ENCODE measurements at regions not wholly inside any gene's neighbourhood (a gene's known extent, or its start where the extent isn't known, plus 50 kb on each side); places are given as distances from the start of the nearest gene placed in this dataset.

GRCh38 chr16:63596716-63597115 is 1525.1 kb downstream of the CDH11 start:
- Mint-ChIP-seq H3K27ac (no peak overlapping the region), H3K27me3 (no peaks in the 10 kb centered on the region), H3K36me3 (ENCODE audit: low read depth) (no peaks in the 10 kb centered on the region), H3K4me3 (no peak overlapping the region), H3K4me1 (no peaks in the 10 kb centered on the region), H3K9me3 (peaks cover 3% of the 10 kb centered on the region)
- no peak for DNase-seq
- ChIA-PET POLR2A (no interaction called here), CTCF (no interaction called here)

DNA sequence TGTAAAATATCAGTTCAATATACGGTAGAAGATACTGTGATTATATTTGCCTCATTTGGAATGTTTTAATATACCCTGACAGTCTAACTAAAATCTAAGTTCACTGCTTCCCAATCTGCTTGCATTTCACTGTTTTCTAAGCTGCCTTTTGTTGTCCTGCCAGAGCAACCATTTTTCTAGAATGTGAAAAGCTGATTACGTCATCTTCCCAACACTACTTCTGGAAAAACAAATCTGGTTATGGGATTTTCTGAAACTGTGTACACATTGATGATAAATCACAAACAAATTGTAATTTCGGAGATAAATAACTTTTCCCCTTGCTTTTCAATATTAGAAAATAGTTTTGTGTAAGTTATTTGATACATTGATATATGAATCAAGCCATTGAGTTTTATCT is 1529.0 kb downstream of the CDH11 start:
- no peaks in the 10 kb centered on the region for H3K36me3 Mint-ChIP-seq (ENCODE audit: low read depth)

GRCh38 chr16:63581570-63581969 is 1540.3 kb downstream of the CDH11 start:
- H3K9me3 Mint-ChIP-seq: peaks cover 4% of the 10 kb centered on the region
- ChIA-PET CTCF (no interaction called here), POLR2A (no interaction called here)
- H3K4me3 Mint-ChIP-seq: no peak overlapping the region
- DNase-seq: no peak
- no peaks in the 10 kb centered on the region for H3K4me1 Mint-ChIP-seq
- no peaks in the 10 kb centered on the region for H3K36me3 Mint-ChIP-seq (ENCODE audit: low read depth)
- no peaks in the 10 kb centered on the region for H3K27me3 Mint-ChIP-seq
- H3K27ac Mint-ChIP-seq: no peak overlapping the region

More for the DNA sequence above, 1529.0 kb downstream of the CDH11 start:
- CTCF ChIA-PET: no interaction called here
- Mint-ChIP-seq H3K4me1 (no peaks in the 10 kb centered on the region), H3K27ac (no peak overlapping the region), H3K4me3 (no peak overlapping the region), H3K9me3 (peaks cover 3% of the 10 kb centered on the region), H3K27me3 (no peaks in the 10 kb centered on the region)
- POLR2A ChIA-PET: no interaction called here
- no peak for DNase-seq

DNA sequence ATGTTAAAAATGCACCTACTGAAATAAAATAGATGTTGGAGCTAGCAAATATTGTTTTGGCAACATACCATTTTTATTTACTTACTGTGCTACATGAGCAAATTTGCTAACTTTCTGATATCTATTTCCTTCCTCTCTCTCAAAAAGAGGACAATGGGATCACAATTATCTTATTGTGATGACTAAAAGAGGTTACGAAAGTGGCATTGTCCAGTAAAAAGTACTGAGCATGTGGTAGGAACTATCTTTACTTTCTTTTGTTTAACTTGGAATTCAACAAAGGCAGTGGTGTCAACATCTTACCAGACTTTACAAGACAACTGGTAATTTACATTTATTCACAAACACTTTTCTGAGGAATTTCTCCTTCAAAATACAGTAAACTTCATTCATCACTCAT is 1542.6 kb upstream of the CDH8 start:
- no peak for DNase-seq
- H3K27me3 Mint-ChIP-seq: no peaks in the 10 kb centered on the region
- no peaks in the 10 kb centered on the region for H3K36me3 Mint-ChIP-seq (ENCODE audit: low read depth)
- no peak overlapping the region for H3K27ac Mint-ChIP-seq
- ChIA-PET POLR2A (no interaction called here), CTCF (no interaction called here)
- H3K9me3 Mint-ChIP-seq: peaks cover 4% of the 10 kb centered on the region
- H3K4me3 Mint-ChIP-seq: no peak overlapping the region
- no peaks in the 10 kb centered on the region for H3K4me1 Mint-ChIP-seq

DNA sequence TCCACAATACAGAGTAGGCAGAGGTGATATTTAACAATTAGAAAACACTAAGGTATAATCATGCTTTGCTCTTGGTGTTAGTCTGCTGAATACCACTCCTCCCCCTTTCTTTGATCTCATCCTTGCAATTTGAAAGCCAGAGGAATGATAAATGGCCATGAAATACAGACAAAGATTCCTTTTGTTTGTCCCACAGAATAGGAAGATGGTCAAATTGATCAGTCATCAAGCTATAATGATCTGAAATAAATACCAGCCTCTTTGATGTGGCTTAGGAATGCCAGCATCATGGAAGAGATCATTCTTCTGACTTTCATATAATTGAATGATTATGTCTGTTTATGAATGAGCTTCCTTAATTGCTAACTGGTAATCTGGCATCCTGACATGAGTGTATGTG is 1541.7 kb upstream of the CDH8 start:
- H3K4me3 Mint-ChIP-seq: no peak overlapping the region
- ChIA-PET CTCF (no interaction called here), POLR2A (no interaction called here)
- no peaks in the 10 kb centered on the region for H3K36me3 Mint-ChIP-seq (ENCODE audit: low read depth)
- no peak overlapping the region for H3K27ac Mint-ChIP-seq
- H3K9me3 Mint-ChIP-seq: no peaks in the 10 kb centered on the region
- H3K27me3 Mint-ChIP-seq: no peaks in the 10 kb centered on the region
- no peaks in the 10 kb centered on the region for H3K4me1 Mint-ChIP-seq
- DNase-seq: no peak

DNA sequence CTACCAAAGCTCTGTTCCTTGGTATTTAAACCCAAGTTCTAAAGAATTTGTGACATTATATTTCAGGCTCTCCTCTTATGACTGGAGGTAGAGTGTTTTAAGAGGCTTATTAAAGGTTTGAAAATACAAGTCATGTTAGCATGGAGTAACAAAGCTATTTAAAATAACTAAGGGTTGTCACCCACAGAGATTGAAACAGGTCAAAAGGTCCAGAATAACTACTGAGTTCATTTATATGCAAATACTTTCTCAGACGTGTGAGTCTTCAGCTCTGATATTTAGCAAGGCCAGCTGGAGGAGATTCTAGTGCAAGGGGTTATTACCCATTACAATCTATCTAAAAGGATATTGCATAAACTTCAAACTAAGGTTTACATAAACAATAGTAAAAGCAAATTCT is 1538.8 kb upstream of the CDH8 start:
- Mint-ChIP-seq H3K9me3 (peaks cover 4% of the 10 kb centered on the region), H3K27me3 (no peaks in the 10 kb centered on the region), H3K4me1 (no peaks in the 10 kb centered on the region), H3K4me3 (no peak overlapping the region), H3K27ac (no peak overlapping the region), H3K36me3 (ENCODE audit: low read depth) (no peaks in the 10 kb centered on the region)
- DNase-seq: no peak
- ChIA-PET POLR2A (no interaction called here), CTCF (no interaction called here)

- Mint-ChIP-seq H3K4me1 (no peaks in the 10 kb centered on the region), H3K4me3 (no peak overlapping the region), H3K27ac (no peak overlapping the region), H3K9me3 (peaks cover 13% of the 10 kb centered on the region), H3K27me3 (no peaks in the 10 kb centered on the region), H3K36me3 (ENCODE audit: low read depth) (no peaks in the 10 kb centered on the region)
- CTCF ChIA-PET: no interaction called here
- no peak for DNase-seq
- POLR2A ChIA-PET: no interaction called here
Measured at GRCh38 chr16:63568164-63568563, 1531.9 kb upstream of the CDH8 start.

- Mint-ChIP-seq H3K27me3 (no peaks in the 10 kb centered on the region), H3K4me3 (no peak overlapping the region), H3K36me3 (ENCODE audit: low read depth) (no peaks in the 10 kb centered on the region), H3K27ac (no peak overlapping the region), H3K4me1 (no peaks in the 10 kb centered on the region), H3K9me3 (peaks cover 12% of the 10 kb centered on the region)
- POLR2A ChIA-PET: no interaction called here
- no peak for DNase-seq
- CTCF ChIA-PET: no interaction called here
Measured at GRCh38 chr16:63563819-63564505, 1527.7 kb upstream of the CDH8 start.

DNA sequence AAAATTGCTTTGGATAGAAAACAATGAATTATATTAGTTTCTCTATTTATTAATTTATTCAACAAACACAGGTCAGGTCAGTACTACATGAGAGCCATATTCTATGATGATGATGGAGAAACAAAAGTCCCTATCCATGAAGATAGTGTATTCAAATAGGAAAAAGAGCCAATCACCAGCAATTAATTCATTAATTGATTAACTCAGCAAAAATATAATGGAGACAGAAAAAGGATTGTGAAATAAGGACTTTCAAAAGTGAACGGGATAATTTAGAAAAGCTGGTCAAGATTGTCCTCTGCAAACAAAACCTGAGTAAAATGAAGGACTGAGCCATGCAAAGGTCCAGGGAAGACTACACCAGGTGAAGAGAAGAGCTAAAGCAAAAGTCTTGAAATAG is 1517.7 kb upstream of the CDH8 start:
- Mint-ChIP-seq H3K9me3 (peaks cover 6% of the 10 kb centered on the region), H3K27me3 (no peaks in the 10 kb centered on the region), H3K36me3 (ENCODE audit: low read depth) (no peaks in the 10 kb centered on the region), H3K4me1 (no peaks in the 10 kb centered on the region), H3K27ac (no peak overlapping the region), H3K4me3 (no peak overlapping the region)
- POLR2A ChIA-PET: no interaction called here
- DNase-seq: no peak
- CTCF ChIA-PET: no interaction called here

DNA sequence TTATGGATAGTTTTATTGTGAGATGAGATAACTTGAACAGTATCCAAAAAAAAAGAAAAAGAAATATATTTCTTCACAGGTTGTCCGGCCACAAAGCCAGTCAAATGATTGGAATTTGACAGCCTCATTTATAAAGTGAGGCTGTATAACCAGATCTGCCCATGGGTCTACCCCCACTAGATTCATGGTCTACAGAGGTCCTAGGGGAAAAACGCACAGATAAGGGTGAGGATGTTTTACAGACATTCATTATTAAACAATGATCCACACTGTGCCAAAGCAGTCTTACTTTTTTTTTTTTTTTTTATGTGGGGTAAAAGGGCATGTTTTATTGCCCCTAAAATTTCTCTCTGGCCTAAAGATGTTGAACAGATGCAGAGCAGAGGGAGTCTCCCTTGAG is 1503.0 kb upstream of the CDH8 start:
- Mint-ChIP-seq H3K9me3 (peaks cover 10% of the 10 kb centered on the region), H3K4me1 (no peaks in the 10 kb centered on the region), H3K4me3 (no peak overlapping the region), H3K27me3 (no peaks in the 10 kb centered on the region), H3K36me3 (ENCODE audit: low read depth) (no peaks in the 10 kb centered on the region), H3K27ac (no peak overlapping the region)
- DNase-seq: no peak
- POLR2A ChIA-PET: no interaction called here
- CTCF ChIA-PET: no interaction called here

DNA sequence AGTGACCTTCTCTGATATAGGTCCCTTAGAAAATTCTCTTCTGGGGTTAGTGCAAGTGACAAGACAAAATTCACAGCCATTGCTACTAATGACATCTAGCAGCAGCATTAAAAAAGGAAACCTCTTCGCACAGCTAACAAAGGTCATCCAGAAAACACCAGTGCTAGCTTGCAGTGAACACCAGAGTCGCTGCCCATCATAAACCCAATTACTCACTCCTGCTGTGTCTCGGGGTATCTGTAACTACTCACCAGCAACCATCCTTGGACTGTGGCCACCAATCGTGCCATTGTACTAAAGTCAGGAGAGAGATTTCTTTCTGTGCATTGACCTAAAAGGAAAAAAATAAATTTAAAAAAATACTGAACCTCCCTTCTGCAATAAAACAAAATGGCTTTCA is 1494.7 kb upstream of the CDH8 start:
- H3K27me3 Mint-ChIP-seq: no peaks in the 10 kb centered on the region
- H3K4me3 Mint-ChIP-seq: no peak overlapping the region
- H3K9me3 Mint-ChIP-seq: peaks cover 21% of the 10 kb centered on the region
- CTCF ChIA-PET: no interaction called here
- POLR2A ChIA-PET: no interaction called here
- H3K27ac Mint-ChIP-seq: no peak overlapping the region
- no peaks in the 10 kb centered on the region for H3K36me3 Mint-ChIP-seq (ENCODE audit: low read depth)
- no peak for DNase-seq
- H3K4me1 Mint-ChIP-seq: no peaks in the 10 kb centered on the region

DNA sequence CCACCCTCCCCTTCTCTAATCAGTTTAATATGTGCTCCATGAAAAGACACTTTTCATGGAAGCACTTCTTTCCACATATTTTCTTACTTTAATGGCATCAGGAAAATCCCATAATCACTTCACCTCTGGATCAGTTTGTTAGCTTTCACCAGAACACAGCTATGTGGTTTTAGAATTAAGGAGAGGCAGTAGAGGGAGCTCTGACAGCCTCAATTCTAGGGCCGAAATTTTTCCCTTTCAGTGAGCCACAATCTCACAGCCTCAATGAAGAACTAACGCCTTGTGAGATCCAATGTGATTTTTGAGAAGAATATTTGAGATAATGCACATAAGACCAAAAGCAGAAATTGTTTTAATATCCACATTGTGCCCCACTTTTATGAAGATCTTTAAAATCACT is 1494.0 kb upstream of the CDH8 start:
- Mint-ChIP-seq H3K27ac (no peak overlapping the region), H3K36me3 (ENCODE audit: low read depth) (no peaks in the 10 kb centered on the region), H3K27me3 (no peaks in the 10 kb centered on the region), H3K4me1 (no peaks in the 10 kb centered on the region), H3K4me3 (no peak overlapping the region), H3K9me3 (peaks cover 17% of the 10 kb centered on the region)
- DNase-seq: no peak
- CTCF ChIA-PET: no interaction called here
- POLR2A ChIA-PET: no interaction called here

DNA sequence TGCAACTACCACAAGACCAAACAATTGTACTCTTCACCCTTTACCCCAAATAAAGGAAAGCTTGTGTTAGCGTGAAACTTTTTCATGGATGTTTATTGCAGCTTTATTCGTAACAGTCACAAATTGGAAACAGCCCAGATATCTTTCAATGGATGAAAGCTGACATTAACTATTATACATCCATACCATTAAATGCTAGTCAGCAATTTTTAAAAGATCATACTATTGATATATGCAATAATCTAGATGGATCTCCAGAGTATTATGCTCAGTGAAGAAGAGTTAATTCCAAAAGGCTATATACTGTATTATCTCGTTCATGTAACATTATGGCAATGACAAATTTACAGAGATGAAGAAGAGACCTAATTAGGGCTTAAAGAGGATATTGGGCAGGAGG is 1491.2 kb upstream of the CDH8 start:
- peaks cover 15% of the 10 kb centered on the region for H3K9me3 Mint-ChIP-seq
- no peak for DNase-seq
- no peak overlapping the region for H3K4me3 Mint-ChIP-seq
- H3K4me1 Mint-ChIP-seq: no peaks in the 10 kb centered on the region
- ChIA-PET POLR2A (no interaction called here), CTCF (no interaction called here)
- H3K27ac Mint-ChIP-seq: no peak overlapping the region
- H3K27me3 Mint-ChIP-seq: no peaks in the 10 kb centered on the region
- no peaks in the 10 kb centered on the region for H3K36me3 Mint-ChIP-seq (ENCODE audit: low read depth)

DNA sequence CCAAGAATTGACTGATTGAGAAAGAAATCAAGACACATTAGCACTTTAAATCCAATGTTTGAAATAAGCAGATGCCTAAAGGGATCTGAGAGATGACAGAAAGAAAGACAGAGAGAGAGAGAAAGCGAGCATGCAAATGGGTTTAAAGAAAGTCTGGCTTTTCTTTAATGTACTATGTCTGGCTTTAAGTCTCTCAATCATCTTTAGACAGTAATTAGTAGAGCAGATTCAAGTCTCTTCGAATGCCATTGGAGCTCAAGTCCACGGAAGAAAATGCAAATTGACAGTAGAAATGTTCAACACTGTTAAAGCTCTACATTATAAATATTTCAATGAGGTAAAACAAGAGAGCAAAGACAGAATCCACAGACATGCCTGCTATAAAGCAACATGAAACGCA is 1480.2 kb upstream of the CDH8 start:
- no peak for DNase-seq
- H3K27me3 Mint-ChIP-seq: no peaks in the 10 kb centered on the region
- H3K4me1 Mint-ChIP-seq: no peaks in the 10 kb centered on the region
- CTCF ChIA-PET: no interaction called here
- peaks cover 3% of the 10 kb centered on the region for H3K9me3 Mint-ChIP-seq
- H3K27ac Mint-ChIP-seq: no peak overlapping the region
- POLR2A ChIA-PET: no interaction called here
- no peaks in the 10 kb centered on the region for H3K36me3 Mint-ChIP-seq (ENCODE audit: low read depth)
- H3K4me3 Mint-ChIP-seq: no peak overlapping the region

DNA sequence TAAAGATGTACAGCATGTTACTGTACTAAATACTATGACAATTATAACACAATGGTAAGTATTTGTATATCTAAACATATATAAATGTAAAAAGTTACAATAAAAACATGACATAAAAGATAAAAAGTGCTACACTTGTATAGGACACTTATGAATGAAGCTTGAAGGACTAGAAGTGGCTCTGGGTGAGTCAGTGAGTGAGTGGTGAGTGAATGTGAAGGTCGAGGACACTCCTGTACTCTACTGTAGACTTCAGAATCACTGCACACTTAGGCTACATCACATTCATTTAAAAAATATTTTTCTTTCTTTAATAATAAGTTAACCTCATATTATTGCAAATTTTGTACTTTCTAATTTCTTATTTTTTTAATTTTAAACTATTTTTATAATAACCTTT is 1476.7 kb upstream of the CDH8 start:
- ChIA-PET CTCF (no interaction called here), POLR2A (no interaction called here)
- Mint-ChIP-seq H3K27me3 (no peaks in the 10 kb centered on the region), H3K4me3 (no peak overlapping the region), H3K36me3 (ENCODE audit: low read depth) (no peaks in the 10 kb centered on the region), H3K9me3 (peaks cover 4% of the 10 kb centered on the region), H3K27ac (no peak overlapping the region), H3K4me1 (no peaks in the 10 kb centered on the region)
- DNase-seq: no peak
